Fibroblast of lung (primary cell): ENCODE measurements at regions not wholly inside any gene's neighbourhood (a gene's known extent, or its start where the extent isn't known, plus 50 kb on each side); places are given as distances from the start of the nearest gene placed in this dataset.

Source experiments
- DNase-seq, 2 donors: peaks; one replicate each; pipeline versions ENCODE4 v3.0.0 to v3.0.0-alpha.2; 2010; ENCODE audit warnings: low read depth in 2 of 2
- H2AFZ ChIP-seq: 2 replicates; pipeline ENCODE4 v1.5.1; 2012; ENCODE audit warnings: low read length, control low read depth, inconsistent platforms
- H3K27ac ChIP-seq: 2 replicates; pipeline ENCODE4 v1.5.1; 2011; ENCODE audit warnings: low read length, control low read depth; ENCODE audit not compliant: insufficient read depth
- H3K27me3 ChIP-seq: 2 replicates; pipeline ENCODE4 v1.5.1; 2011; ENCODE audit warnings: mild to moderate bottlenecking, low read length; ENCODE audit not compliant: control insufficient read depth, insufficient read depth
- H3K36me3 ChIP-seq: 2 replicates; pipeline ENCODE4 v1.5.1; 2011; ENCODE audit warnings: low read length; ENCODE audit not compliant: control insufficient read depth, insufficient read depth
- H3K4me1 ChIP-seq: 2 replicates; pipeline ENCODE4 v1.5.1; 2011; ENCODE audit warnings: low read length; ENCODE audit not compliant: control insufficient read depth, insufficient read depth; ENCODE audit errors: extremely low read depth
- H3K4me2 ChIP-seq: 2 replicates; pipeline ENCODE4 v1.5.1; 2011; ENCODE audit warnings: low read length, control low read depth; ENCODE audit not compliant: insufficient read depth; ENCODE audit errors: extremely low read depth
- H3K4me3 ChIP-seq, 4 experiments: fragments of 200-600 bp in 1 of 4; sonication (generic) in 1 of 4; replicated peaks in 1 of 4; 2 replicates each; pipeline ENCODE4 v1.5.1; 2011 to 2016; ENCODE audit warnings: low read length in 4 of 4, low read depth in 3 of 4, mild to moderate bottlenecking in 3 of 4, control low read depth in 2 of 4, inconsistent platforms in 1 of 4, mixed read lengths in 1 of 4; ENCODE audit not compliant: insufficient read depth in 1 of 4; ENCODE audit errors: control extremely low read depth in 1 of 4
- H3K79me2 ChIP-seq: 2 replicates; pipeline ENCODE4 v1.5.1; 2012; ENCODE audit warnings: mild to moderate bottlenecking, low read length, inconsistent platforms; ENCODE audit not compliant: control insufficient read depth, insufficient read depth
- H3K9ac ChIP-seq: 2 replicates; pipeline ENCODE4 v1.5.1; 2011; ENCODE audit warnings: mild to moderate bottlenecking, low read length, control low read depth; ENCODE audit not compliant: insufficient read depth
- H3K9me3 ChIP-seq: 2 replicates; pipeline ENCODE4 v1.5.1; 2012; ENCODE audit warnings: low read depth, low read length; ENCODE audit not compliant: control insufficient read depth, insufficient read depth
- H4K20me1 ChIP-seq: 2 replicates; pipeline ENCODE4 v1.5.1; 2011; ENCODE audit warnings: low read length; ENCODE audit not compliant: control insufficient read depth, insufficient read depth; ENCODE audit errors: extremely low read depth
- CTCF ChIP-seq, 2 donors: IDR thresholded peaks in 1 of 2; conservative IDR thresholded peaks in 1 of 2; 1 replicate in 1 of 2; 2 replicates in 1 of 2; pipeline ENCODE4 v1.5.1; 2011 to 2012; ENCODE audit warnings: low read length in 2 of 2, control low read depth in 1 of 2, inconsistent platforms in 1 of 2, low read depth in 1 of 2, mild to moderate bottlenecking in 1 of 2
- EZH2 ChIP-seq: IDR thresholded peaks from 2 replicates; pipeline ENCODE4 v1.5.1; 2012; ENCODE audit warnings: low read length, control low read depth, mild to moderate bottlenecking; ENCODE audit errors: missing control alignments

- H4K20me1 ChIP-seq = no peaks in the 10 kb centered on the region
- no peaks in the 10 kb centered on the region for H3K9me3 ChIP-seq
- H3K4me3 ChIP-seq = no peak overlapping the region
- no peak for DNase-seq
- H3K79me2 ChIP-seq = no peaks in the 10 kb centered on the region
- TF ChIP-seq EZH2 = no peak
- no peaks in the 10 kb centered on the region for H3K36me3 ChIP-seq
- no peaks in the 10 kb centered on the region for H3K27me3 ChIP-seq
- no peak overlapping the region for H2AFZ ChIP-seq
- H3K9ac ChIP-seq = no peak overlapping the region
- H3K4me2 ChIP-seq = no peak overlapping the region
- H3K4me1 ChIP-seq = no peaks in the 10 kb centered on the region
- no peak overlapping the region for H3K27ac ChIP-seq
Observed at GRCh38 chr14:101620821-101621785, 59.8 kb downstream of the DIO3 start.

- DNase-seq = no peak
- Histone ChIP-seq H3K36me3 (no peaks in the 10 kb centered on the region), H3K9ac (no peak overlapping the region), H4K20me1 (no peaks in the 10 kb centered on the region), H3K4me1 (no peaks in the 10 kb centered on the region), H2AFZ (no peak overlapping the region), H3K27me3 (peaks cover 2% of the 10 kb centered on the region), H3K9me3 (no peaks in the 10 kb centered on the region), H3K79me2 (no peaks in the 10 kb centered on the region), H3K4me3 (no peak overlapping the region), H3K27ac (no peak overlapping the region), H3K4me2 (no peak overlapping the region)
- no peak for TF ChIP-seq CTCF (conservative IDR thresholded peaks at IDR 0.05 in 1 of 2, IDR thresholded peaks at IDR 0.05 in 1 of 2; ENCODE audit: low read depth in 1 of 2, low read length in 2 of 2)
- no peak for TF ChIP-seq EZH2
Observed at GRCh38 chr14:101622251-101623076, 61.2 kb downstream of the DIO3 start.

GRCh38 chr14:101623077-101623372, 61.7 kb downstream of the DIO3 start:
- no peak overlapping the region for H3K27ac ChIP-seq
- no peak overlapping the region for H3K4me3 ChIP-seq
- peaks cover 2% of the 10 kb centered on the region for H3K27me3 ChIP-seq
- TF ChIP-seq EZH2 = no peak
- no peaks in the 10 kb centered on the region for H3K36me3 ChIP-seq
- DNase-seq = no peak
- no peaks in the 10 kb centered on the region for H3K79me2 ChIP-seq
- no peaks in the 10 kb centered on the region for H4K20me1 ChIP-seq
- no peaks in the 10 kb centered on the region for H3K4me1 ChIP-seq
- no peak overlapping the region for H2AFZ ChIP-seq
- no peaks in the 10 kb centered on the region for H3K9me3 ChIP-seq
- no peak overlapping the region for H3K4me2 ChIP-seq
- no peak overlapping the region for H3K9ac ChIP-seq
